Trophoblast cell (in vitro differentiated cells and primary cell): ENCODE measurements at regions not wholly inside any gene's neighbourhood (a gene's known extent, or its start where the extent isn't known, plus 50 kb on each side); places are given as distances from the start of the nearest gene placed in this dataset.

Experiments used
- DNase-seq, 2 donors: peaks; one replicate each; pipeline ENCODE4 v3.0.0-alpha.2; 2016
- H2AFZ ChIP-seq: 2 replicates; pipeline ENCODE4 v1.6.1; 2013; ENCODE audit warnings: low read length, moderate library complexity, mild to moderate bottlenecking; ENCODE audit not compliant: insufficient read depth, poor library complexity
- H2AK5ac ChIP-seq: 2 replicates; pipeline ENCODE4 v1.6.1; 2013; ENCODE audit warnings: mild to moderate bottlenecking, low read length
- H2BK120ac ChIP-seq: 2 replicates; pipeline ENCODE4 v1.6.1; 2013; ENCODE audit warnings: low read length, mild to moderate bottlenecking, moderate library complexity; ENCODE audit not compliant: insufficient read depth, poor library complexity
- H2BK12ac ChIP-seq: 2 replicates; pipeline ENCODE4 v1.6.1; 2013; ENCODE audit warnings: mild to moderate bottlenecking, low read length, moderate library complexity
- H2BK5ac ChIP-seq: 2 replicates; pipeline ENCODE4 v1.6.1; 2013; ENCODE audit warnings: low read length, low read depth, moderate library complexity, mild to moderate bottlenecking; ENCODE audit not compliant: poor library complexity
- H3K14ac ChIP-seq: 2 replicates; pipeline ENCODE4 v1.6.1; 2013; ENCODE audit warnings: mild to moderate bottlenecking, low read length
- H3K18ac ChIP-seq: 2 replicates; pipeline ENCODE4 v1.6.1; 2013; ENCODE audit warnings: mild to moderate bottlenecking, low read length
- H3K23ac ChIP-seq: 2 replicates; pipeline ENCODE4 v1.6.1; 2013; ENCODE audit warnings: low read length
- H3K27ac ChIP-seq: 2 replicates; pipeline ENCODE4 v1.5.1; 2013; ENCODE audit warnings: low read depth, mild to moderate bottlenecking, inconsistent platforms, low read length, moderate library complexity
- H3K27me3 ChIP-seq: 2 replicates; pipeline ENCODE4 v1.6.1; 2013; ENCODE audit warnings: inconsistent platforms, mild to moderate bottlenecking, low read length, moderate library complexity; ENCODE audit not compliant: insufficient read depth
- H3K36me3 ChIP-seq, 2 experiments: 1 replicate in 1 of 2; 2 replicates in 1 of 2; pipeline ENCODE4 v1.6.1; 2013; ENCODE audit warnings: low read length in 2 of 2, mild to moderate bottlenecking in 2 of 2, moderate library complexity in 1 of 2; ENCODE audit not compliant: insufficient read depth in 2 of 2, control insufficient read depth in 1 of 2
- H3K4ac ChIP-seq: 2 replicates; pipeline ENCODE4 v1.6.1; 2013; ENCODE audit warnings: low read depth, mild to moderate bottlenecking, low read length, moderate library complexity
- H3K4me1 ChIP-seq, 2 experiments: 1 replicate in 1 of 2; 2 replicates in 1 of 2; pipeline ENCODE4 v1.6.1; 2013; ENCODE audit warnings: low read length in 2 of 2, mild to moderate bottlenecking in 2 of 2, moderate library complexity in 1 of 2; ENCODE audit not compliant: insufficient read depth in 2 of 2, control insufficient read depth in 1 of 2
- H3K4me2 ChIP-seq: 2 replicates; pipeline ENCODE4 v1.6.1; 2013; ENCODE audit warnings: inconsistent platforms, mild to moderate bottlenecking, low read length, moderate library complexity
- H3K4me3 ChIP-seq: 2 replicates; pipeline ENCODE4 v1.5.1; 2013; ENCODE audit warnings: mild to moderate bottlenecking, low read depth, low read length, inconsistent platforms
- H3K79me1 ChIP-seq: one replicate; pipeline ENCODE4 v1.6.1; 2013; ENCODE audit warnings: low read length
- H3K79me2 ChIP-seq: 2 replicates; pipeline ENCODE4 v1.6.1; 2013; ENCODE audit warnings: low read length, mild to moderate bottlenecking; ENCODE audit not compliant: control insufficient read depth, insufficient read depth, poor library complexity
- H3K9ac ChIP-seq: 2 replicates; pipeline ENCODE4 v1.6.1; 2013; ENCODE audit warnings: mild to moderate bottlenecking, low read length
- H3K9me3 ChIP-seq: 2 replicates; pipeline ENCODE4 v1.6.1; 2013; ENCODE audit warnings: low read depth, mild to moderate bottlenecking, control low read depth, inconsistent platforms, low read length; ENCODE audit not compliant: insufficient read depth
- H4K12ac ChIP-seq: 2 replicates; pipeline ENCODE4 v1.6.1; 2013; ENCODE audit warnings: low read depth, mild to moderate bottlenecking, low read length, moderate library complexity
- H4K8ac ChIP-seq: 2 replicates; pipeline ENCODE4 v1.6.1; 2013; ENCODE audit warnings: low read depth, mild to moderate bottlenecking, low read length, moderate library complexity
- H4K91ac ChIP-seq: one replicate; pipeline ENCODE4 v1.6.1; 2013; ENCODE audit warnings: low read depth, mild to moderate bottlenecking, low read length, moderate library complexity
- whole genome bisulfite sequencing: extraction: QIAGEN DNeasy Blood & Tissue Kit; methylation state at CpG from one replicate; pipeline ENCODE4 v1.1.7; 2013; ENCODE audit warnings: missing lambda C conversion rate; ENCODE audit not compliant: insufficient read length, insufficient coverage; ENCODE audit errors: extremely low coverage; 5-methylcytosine and 5-hydroxymethylcytosine counted together

DNA sequence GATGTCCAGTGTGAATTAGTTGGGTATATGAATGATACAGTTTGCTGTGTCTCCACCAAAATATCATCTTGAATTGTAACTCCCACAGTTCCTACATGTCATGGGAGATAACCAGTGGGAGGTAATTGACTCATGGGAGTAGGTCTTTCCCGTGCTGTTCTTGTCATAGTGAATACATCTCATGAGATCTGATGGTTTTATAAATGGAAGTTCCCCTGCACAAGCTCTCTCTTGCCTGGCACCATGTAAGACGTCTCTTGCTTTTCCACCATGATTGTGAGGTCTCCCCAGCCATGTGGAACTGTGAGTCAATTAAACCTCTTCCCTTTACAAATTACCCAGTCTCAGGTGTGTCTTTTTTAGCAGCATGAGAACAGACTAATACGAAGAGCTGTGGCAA, 223.0 kb downstream of the AJAP1 start:
- Histone ChIP-seq H3K79me1 (no peaks in the 10 kb centered on the region), H2BK12ac (no peak overlapping the region), H3K4me3 (no peak overlapping the region), H3K9ac (no peak overlapping the region), H2BK120ac (no peak overlapping the region), H3K23ac (no peak overlapping the region), H3K27ac (no peak overlapping the region), H3K36me3 (no peaks in the 10 kb centered on the region), H4K8ac (no peak overlapping the region), H4K12ac (no peak overlapping the region), H3K18ac (no peak overlapping the region), H2BK5ac (no peak overlapping the region), H3K9me3 (no peaks in the 10 kb centered on the region), H3K4me2 (no peak overlapping the region), H3K4me1 (no peaks in the 10 kb centered on the region), H2AK5ac (no peak overlapping the region), H3K14ac (no peak overlapping the region), H3K27me3 (no peaks in the 10 kb centered on the region), H3K79me2 (no peaks in the 10 kb centered on the region), H4K91ac (no peak overlapping the region), H2AFZ (no peak overlapping the region), H3K4ac (no peak overlapping the region)
- no CpG with 5 or more reads among the region's 3 CpGs for WGBS
- DNase-seq: no peak

DNA sequence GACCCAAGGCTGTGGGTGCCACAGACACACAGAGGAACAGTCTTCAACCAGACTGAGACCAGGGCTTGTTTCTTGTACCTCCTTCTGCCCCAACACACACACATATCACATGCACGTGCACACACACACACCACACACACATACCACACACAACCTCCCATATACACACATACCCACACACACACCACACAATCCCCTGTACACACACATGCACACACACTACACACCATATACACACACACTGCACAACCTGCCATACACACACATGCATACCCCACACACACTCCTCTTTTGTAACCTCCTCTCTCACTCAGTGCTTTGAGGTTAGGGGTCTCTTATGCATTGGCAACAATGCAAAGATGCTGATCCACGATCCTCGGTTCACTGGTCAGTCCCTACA, 217.0 kb downstream of the AJAP1 start:
- no peak for DNase-seq

DNA sequence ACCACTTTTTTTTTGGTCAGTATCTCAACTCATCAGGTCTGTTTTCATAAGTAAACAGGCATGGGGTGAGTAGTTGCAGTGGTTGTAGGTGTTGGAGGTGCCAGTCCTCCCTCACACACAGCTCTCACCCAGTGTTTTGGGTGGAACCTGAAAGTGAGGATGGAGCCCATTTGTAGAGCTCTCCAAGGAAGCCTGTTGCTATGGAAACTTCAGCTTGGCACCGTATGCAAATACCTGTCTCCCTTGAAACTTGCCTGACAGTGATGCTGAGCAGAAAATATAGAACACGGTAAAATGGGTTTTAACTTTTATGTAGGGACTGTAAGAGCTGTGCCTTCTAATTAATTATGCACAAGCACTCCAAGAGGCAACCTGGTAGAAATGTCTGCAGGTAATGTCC, 214.1 kb downstream of the AJAP1 start:
- Histone ChIP-seq H3K9me3 (peaks cover 2% of the 10 kb centered on the region), H2AK5ac (no peak overlapping the region), H3K79me1 (no peaks in the 10 kb centered on the region), H4K12ac (no peak overlapping the region), H3K36me3 (no peaks in the 10 kb centered on the region), H3K27me3 (no peaks in the 10 kb centered on the region), H3K23ac (no peak overlapping the region), H3K9ac (no peak overlapping the region), H2BK5ac (no peak overlapping the region), H3K4me1 (no peaks in the 10 kb centered on the region), H3K18ac (no peak overlapping the region), H2AFZ (no peak overlapping the region), H3K4me3 (no peak overlapping the region), H4K91ac (no peak overlapping the region), H3K4me2 (no peak overlapping the region), H3K79me2 (no peaks in the 10 kb centered on the region), H3K27ac (no peak overlapping the region), H3K4ac (no peak overlapping the region), H2BK12ac (no peak overlapping the region), H2BK120ac (no peak overlapping the region), H4K8ac (no peak overlapping the region), H3K14ac (no peak overlapping the region)
- DNase-seq: no peak
- WGBS: no CpG with 5 or more reads among the region's 2 CpGs

More for the DNA sequence above, 217.0 kb downstream of the AJAP1 start:
- no peak overlapping the region for H3K4me3 ChIP-seq
- H3K9ac ChIP-seq: no peak overlapping the region
- H4K12ac ChIP-seq: no peak overlapping the region
- H2AK5ac ChIP-seq: no peak overlapping the region
- no peak overlapping the region for H3K4me2 ChIP-seq
- no peak overlapping the region for H2BK12ac ChIP-seq
- H3K27me3 ChIP-seq: no peaks in the 10 kb centered on the region
- H3K4me1 ChIP-seq: no peaks in the 10 kb centered on the region
- H3K36me3 ChIP-seq: no peaks in the 10 kb centered on the region
- H3K9me3 ChIP-seq: peaks cover 2% of the 10 kb centered on the region
- H4K91ac ChIP-seq: no peak overlapping the region
- H3K14ac ChIP-seq: no peak overlapping the region
- no peak overlapping the region for H2BK120ac ChIP-seq
- H3K23ac ChIP-seq: no peak overlapping the region
- H3K4ac ChIP-seq: no peak overlapping the region
- no peaks in the 10 kb centered on the region for H3K79me2 ChIP-seq
- no peak overlapping the region for H2AFZ ChIP-seq
- no peak overlapping the region for H2BK5ac ChIP-seq
- H3K79me1 ChIP-seq: no peaks in the 10 kb centered on the region
- WGBS: no CpG with 5 or more reads among the region's 3 CpGs
- H4K8ac ChIP-seq: no peak overlapping the region
- no peak overlapping the region for H3K18ac ChIP-seq
- no peak overlapping the region for H3K27ac ChIP-seq

DNA sequence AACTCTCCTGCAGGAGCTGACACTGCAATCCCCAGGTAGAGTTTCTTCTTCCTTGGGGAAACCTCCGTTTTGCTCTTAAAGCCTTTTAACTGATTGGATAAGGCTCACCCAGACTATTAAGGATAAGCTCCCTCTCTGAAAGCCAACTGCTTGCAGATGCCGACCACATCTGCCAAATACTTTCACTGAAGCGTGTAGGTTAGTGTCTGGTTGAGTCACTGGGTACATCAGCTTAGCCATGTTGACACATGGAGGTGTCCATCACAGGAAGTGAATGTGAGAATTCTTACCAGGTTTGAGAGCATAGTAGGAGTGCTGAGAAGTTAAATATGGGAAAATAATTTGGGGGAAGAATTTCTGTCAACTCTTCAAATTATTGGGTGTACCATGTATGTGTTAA, 202.0 kb downstream of the AJAP1 start:
- Histone ChIP-seq H3K4me2 (no peak overlapping the region), H3K36me3 (peaks cover 0 to 2% of the 10 kb centered on the region in 2 experiments), H2BK12ac (no peak overlapping the region), H3K23ac (no peak overlapping the region), H3K9me3 (no peaks in the 10 kb centered on the region), H4K12ac (no peak overlapping the region), H3K27ac (no peak overlapping the region), H3K14ac (no peak overlapping the region), H3K9ac (no peak overlapping the region), H4K91ac (no peak overlapping the region), H2AK5ac (no peak overlapping the region), H2BK5ac (no peak overlapping the region), H3K4me1 (no peaks in the 10 kb centered on the region), H3K79me1 (no peaks in the 10 kb centered on the region), H4K8ac (no peak overlapping the region), H3K4ac (no peak overlapping the region), H3K27me3 (no peaks in the 10 kb centered on the region), H2AFZ (no peak overlapping the region), H3K79me2 (no peaks in the 10 kb centered on the region), H2BK120ac (no peak overlapping the region), H3K18ac (no peak overlapping the region), H3K4me3 (no peak overlapping the region)
- no CpG with 5 or more reads among the region's 3 CpGs for WGBS
- DNase-seq: no peak
